NCI-H748 treated with DMSO at 0.1 percent for 48 hours (cell line): ENCODE measurements at regions not wholly inside any gene's neighbourhood (a gene's known extent, or its start where the extent isn't known, plus 50 kb on each side); places are given as distances from the start of the nearest gene placed in this dataset.
"Not testable (repeated sequence)": the region's sequence is repeated elsewhere in the genome, so short reads cannot be mapped to it uniquely, and the experiment has no call there.

Source experiments
- DNase-seq: peaks from one replicate; lab custom pipeline; 2025; lab: John Stamatoyannopoulos, UW

- no peak for DNase-seq
Observed at GRCh38 chr11:126149759-126150625, 61.5 kb downstream of the RPUSD4 start.

GRCh38 chr11:126148317-126148716 is 63.1 kb downstream of the RPUSD4 start:
- DNase-seq: no peak

- DNase-seq: no peak
Observed at GRCh38 chr11:126147208-126148111, 64.0 kb downstream of the RPUSD4 start.

GRCh38 chr11:126146454-126147192 is 64.8 kb downstream of the RPUSD4 start:
- peak; percentile 21 for DNase-seq

- no peak for DNase-seq
Observed at GRCh38 chr11:126145954-126146353, 65.5 kb downstream of the RPUSD4 start.

- not testable (repeated sequence) for DNase-seq
Observed at GRCh38 chr11:126143491-126143890, 68.0 kb downstream of the RPUSD4 start.

- DNase-seq: no peak
Observed at GRCh38 chr11:126140926-126141280, 70.5 kb downstream of the RPUSD4 start.

GRCh38 chr11:126140201-126140925 is 71.1 kb downstream of the RPUSD4 start:
- DNase-seq: no peak

- no peak for DNase-seq
Observed at GRCh38 chr11:126139111-126140091, 72.0 kb downstream of the RPUSD4 start.

- no peak for DNase-seq
Observed at GRCh38 chr11:126138636-126139035, 72.8 kb downstream of the RPUSD4 start.

GRCh38 chr11:126137136-126137535 is 74.3 kb downstream of the RPUSD4 start:
- no peak for DNase-seq

GRCh38 chr11:126136507-126136906 is 73.8 kb upstream of the CDON start:
- DNase-seq: no peak

- no peak for DNase-seq
Observed at GRCh38 chr11:126135235-126136176, 72.8 kb upstream of the CDON start.

- no peak for DNase-seq
Observed at GRCh38 chr11:126134461-126135155, 71.9 kb upstream of the CDON start.

- DNase-seq: no peak
Observed at GRCh38 chr11:126133901-126134300, 71.2 kb upstream of the CDON start.

- no peak for DNase-seq
Observed at GRCh38 chr11:126132319-126132718, 69.7 kb upstream of the CDON start.

GRCh38 chr11:126130781-126131180 is 68.1 kb upstream of the CDON start:
- not testable (repeated sequence) for DNase-seq
